ENCODE measurements at regions not wholly inside any gene's neighbourhood (a gene's known extent, or its start where the extent isn't known, plus 50 kb on each side); places are given as distances from the start of the nearest gene placed in this dataset.
"Not testable (repeated sequence)": the region's sequence is repeated elsewhere in the genome, so short reads cannot be mapped to it uniquely, and the experiment has no call there.

GRCh38 chr13:83681547-83681946 lies 200.7 kb downstream of the SLITRK1 start:
- H3K27me3 ChIP-seq (ENCODE audit: control insufficient read depth, insufficient read depth, low read length), result no peaks in the 10 kb centered on the region
- no peak for DNase-seq (ENCODE audit: low read depth, low spot score)
- no peaks in the 10 kb centered on the region for H3K36me3 ChIP-seq (ENCODE audit: control insufficient read depth, insufficient read depth, low read length)
- no peak overlapping the region for H3K27ac ChIP-seq (ENCODE audit: low read length)
- H3K4me1 ChIP-seq (ENCODE audit: control insufficient read depth, insufficient read depth, low read length), result no peaks in the 10 kb centered on the region
- no peaks in the 10 kb centered on the region for H3K9me3 ChIP-seq (ENCODE audit: control insufficient read depth, insufficient read depth, low read length)
- H3K4me3 ChIP-seq (ENCODE audit: low read length), result no peak overlapping the region
- WGBS (ENCODE audit: insufficient coverage, insufficient read length), result no CpG with 5 or more reads among the region's 1 CpG

- H3K9me3 ChIP-seq (ENCODE audit: control insufficient read depth, insufficient read depth, low read length), result no peaks in the 10 kb centered on the region
Observed at GRCh38 chr13:83677985-83678384, 204.3 kb downstream of the SLITRK1 start.

GRCh38 chr13:83672612-83673011 lies 209.7 kb downstream of the SLITRK1 start:
- Histone ChIP-seq H3K4me1 (ENCODE audit: control insufficient read depth, insufficient read depth, low read length) (no peaks in the 10 kb centered on the region), H3K9me3 (ENCODE audit: control insufficient read depth, insufficient read depth, low read length) (no peaks in the 10 kb centered on the region), H3K27ac (ENCODE audit: low read length) (no peak overlapping the region), H3K36me3 (ENCODE audit: control insufficient read depth, insufficient read depth, low read length) (no peaks in the 10 kb centered on the region), H3K27me3 (ENCODE audit: control insufficient read depth, insufficient read depth, low read length) (no peaks in the 10 kb centered on the region), H3K4me3 (ENCODE audit: low read length) (no peak overlapping the region)
- whole genome bisulfite sequencing (ENCODE audit: insufficient coverage, insufficient read length), result no CpG with 5 or more reads among the region's 2 CpGs
- no peak for DNase-seq (ENCODE audit: low read depth, low spot score)

More at GRCh38 chr13:83677985-83678384, 204.3 kb downstream of the SLITRK1 start:
- no peaks in the 10 kb centered on the region for H3K27me3 ChIP-seq (ENCODE audit: control insufficient read depth, insufficient read depth, low read length)
- no peaks in the 10 kb centered on the region for H3K36me3 ChIP-seq (ENCODE audit: control insufficient read depth, insufficient read depth, low read length)
- no peak for DNase-seq (ENCODE audit: low read depth, low spot score)
- H3K4me3 ChIP-seq (ENCODE audit: low read length), result no peak overlapping the region
- H3K4me1 ChIP-seq (ENCODE audit: control insufficient read depth, insufficient read depth, low read length), result no peaks in the 10 kb centered on the region
- no peak overlapping the region for H3K27ac ChIP-seq (ENCODE audit: low read length)

- Histone ChIP-seq H3K4me1 (ENCODE audit: control insufficient read depth, insufficient read depth, low read length) (no peaks in the 10 kb centered on the region), H3K27ac (ENCODE audit: low read length) (no peak overlapping the region), H3K4me3 (ENCODE audit: low read length) (no peak overlapping the region), H3K9me3 (ENCODE audit: control insufficient read depth, insufficient read depth, low read length) (no peaks in the 10 kb centered on the region), H3K36me3 (ENCODE audit: control insufficient read depth, insufficient read depth, low read length) (no peaks in the 10 kb centered on the region), H3K27me3 (ENCODE audit: control insufficient read depth, insufficient read depth, low read length) (no peaks in the 10 kb centered on the region)
- WGBS (ENCODE audit: insufficient coverage, insufficient read length), result no CpG with 5 or more reads among the region's 2 CpGs
- no peak for DNase-seq (ENCODE audit: low read depth, low spot score)
Observed at GRCh38 chr13:83667606-83668005, 214.7 kb downstream of the SLITRK1 start.

- no peaks in the 10 kb centered on the region for H3K9me3 ChIP-seq (ENCODE audit: control insufficient read depth, insufficient read depth, low read length)
- no peaks in the 10 kb centered on the region for H3K4me1 ChIP-seq (ENCODE audit: control insufficient read depth, insufficient read depth, low read length)
- H3K36me3 ChIP-seq (ENCODE audit: control insufficient read depth, insufficient read depth, low read length), result no peaks in the 10 kb centered on the region
- no peak overlapping the region for H3K27ac ChIP-seq (ENCODE audit: low read length)
- no peak overlapping the region for H3K4me3 ChIP-seq (ENCODE audit: low read length)
- DNase-seq (ENCODE audit: low read depth, low spot score), result no peak
- WGBS (ENCODE audit: insufficient coverage, insufficient read length), result no CpG with 5 or more reads among the region's 1 CpG
- no peaks in the 10 kb centered on the region for H3K27me3 ChIP-seq (ENCODE audit: control insufficient read depth, insufficient read depth, low read length)
Observed at GRCh38 chr13:83666141-83666540, 216.1 kb downstream of the SLITRK1 start.

GRCh38 chr13:83657281-83657680 lies 225.0 kb downstream of the SLITRK1 start:
- Histone ChIP-seq H3K9me3 (ENCODE audit: control insufficient read depth, insufficient read depth, low read length) (no peaks in the 10 kb centered on the region), H3K36me3 (ENCODE audit: control insufficient read depth, insufficient read depth, low read length) (no peaks in the 10 kb centered on the region)
- WGBS (ENCODE audit: insufficient coverage, insufficient read length), result no CpG with 5 or more reads among the region's 2 CpGs

GRCh38 chr13:83642617-83643016 lies 239.7 kb downstream of the SLITRK1 start:
- H3K27ac ChIP-seq (ENCODE audit: low read length); DNase-seq (ENCODE audit: low read depth, low spot score); H3K4me1 ChIP-seq (ENCODE audit: control insufficient read depth, insufficient read depth, low read length); H3K27me3 ChIP-seq (ENCODE audit: control insufficient read depth, insufficient read depth, low read length); H3K4me3 ChIP-seq (ENCODE audit: low read length); H3K9me3 ChIP-seq (ENCODE audit: control insufficient read depth, insufficient read depth, low read length); H3K36me3 ChIP-seq (ENCODE audit: control insufficient read depth, insufficient read depth, low read length): not testable (repeated sequence)
- WGBS (ENCODE audit: insufficient coverage, insufficient read length), result no CpG with 5 or more reads among the region's 3 CpGs

More at GRCh38 chr13:83657281-83657680, 225.0 kb downstream of the SLITRK1 start:
- DNase-seq (ENCODE audit: low read depth, low spot score), result no peak
- Histone ChIP-seq H3K27ac (ENCODE audit: low read length) (no peak overlapping the region), H3K4me1 (ENCODE audit: control insufficient read depth, insufficient read depth, low read length) (no peaks in the 10 kb centered on the region), H3K4me3 (ENCODE audit: low read length) (no peak overlapping the region), H3K27me3 (ENCODE audit: control insufficient read depth, insufficient read depth, low read length) (no peaks in the 10 kb centered on the region)

GRCh38 chr13:83634601-83635000 lies 247.7 kb downstream of the SLITRK1 start:
- Histone ChIP-seq H3K4me3 (ENCODE audit: low read length) (no peak overlapping the region), H3K27me3 (ENCODE audit: control insufficient read depth, insufficient read depth, low read length) (no peaks in the 10 kb centered on the region), H3K4me1 (ENCODE audit: control insufficient read depth, insufficient read depth, low read length) (no peaks in the 10 kb centered on the region), H3K9me3 (ENCODE audit: control insufficient read depth, insufficient read depth, low read length) (no peaks in the 10 kb centered on the region), H3K36me3 (ENCODE audit: control insufficient read depth, insufficient read depth, low read length) (no peaks in the 10 kb centered on the region), H3K27ac (ENCODE audit: low read length) (no peak overlapping the region)
- DNase-seq (ENCODE audit: low read depth, low spot score), result no peak
- no CpG with 5 or more reads among the region's 2 CpGs for WGBS (ENCODE audit: insufficient coverage, insufficient read length)

GRCh38 chr13:83633746-83634145 lies 248.5 kb downstream of the SLITRK1 start:
- DNase-seq (ENCODE audit: low read depth, low spot score), result no peak
- no peaks in the 10 kb centered on the region for H3K27me3 ChIP-seq (ENCODE audit: control insufficient read depth, insufficient read depth, low read length)
- no peaks in the 10 kb centered on the region for H3K9me3 ChIP-seq (ENCODE audit: control insufficient read depth, insufficient read depth, low read length)
- no CpG with 5 or more reads among the region's 2 CpGs for WGBS (ENCODE audit: insufficient coverage, insufficient read length)
- H3K36me3 ChIP-seq (ENCODE audit: control insufficient read depth, insufficient read depth, low read length), result no peaks in the 10 kb centered on the region
- H3K27ac ChIP-seq (ENCODE audit: low read length), result no peak overlapping the region
- H3K4me1 ChIP-seq (ENCODE audit: control insufficient read depth, insufficient read depth, low read length), result no peaks in the 10 kb centered on the region
- H3K4me3 ChIP-seq (ENCODE audit: low read length), result no peak overlapping the region

- Histone ChIP-seq H3K27ac (ENCODE audit: low read length) (no peak overlapping the region), H3K9me3 (ENCODE audit: control insufficient read depth, insufficient read depth, low read length) (no peaks in the 10 kb centered on the region), H3K27me3 (ENCODE audit: control insufficient read depth, insufficient read depth, low read length) (no peaks in the 10 kb centered on the region), H3K4me1 (ENCODE audit: control insufficient read depth, insufficient read depth, low read length) (no peaks in the 10 kb centered on the region), H3K36me3 (ENCODE audit: control insufficient read depth, insufficient read depth, low read length) (no peaks in the 10 kb centered on the region), H3K4me3 (ENCODE audit: low read length) (no peak overlapping the region)
- WGBS (ENCODE audit: insufficient coverage, insufficient read length), result no CpG with 5 or more reads among the region's 2 CpGs
- DNase-seq (ENCODE audit: low read depth, low spot score), result no peak
Observed at GRCh38 chr13:83622422-83622784, 259.9 kb downstream of the SLITRK1 start.

- Histone ChIP-seq H3K9me3 (ENCODE audit: control insufficient read depth, insufficient read depth, low read length) (no peaks in the 10 kb centered on the region), H3K4me1 (ENCODE audit: control insufficient read depth, insufficient read depth, low read length) (no peaks in the 10 kb centered on the region), H3K27me3 (ENCODE audit: control insufficient read depth, insufficient read depth, low read length) (no peaks in the 10 kb centered on the region), H3K4me3 (ENCODE audit: low read length) (no peak overlapping the region), H3K36me3 (ENCODE audit: control insufficient read depth, insufficient read depth, low read length) (no peaks in the 10 kb centered on the region), H3K27ac (ENCODE audit: low read length) (no peak overlapping the region)
- WGBS (ENCODE audit: insufficient coverage, insufficient read length), result no CpG with 5 or more reads among the region's 10 CpGs
- DNase-seq (ENCODE audit: low read depth, low spot score), result no peak
Observed at GRCh38 chr13:83621765-83622421, 260.4 kb downstream of the SLITRK1 start.
